ENCODE measurements at regions not wholly inside any gene's neighbourhood (a gene's known extent, or its start where the extent isn't known, plus 50 kb on each side); places are given as distances from the start of the nearest gene placed in this dataset.

- DNase-seq (no peak), ATAC-seq (no peak)
- no peaks in the 10 kb centered on the region for H3K9me3 Mint-ChIP-seq
- H3K36me3 Mint-ChIP-seq (ENCODE audit: insufficient read depth): no peaks in the 10 kb centered on the region
- H3K4me3 Mint-ChIP-seq: no peak overlapping the region
- H3K27me3 Mint-ChIP-seq (ENCODE audit: low read depth): no peaks in the 10 kb centered on the region
- H3K4me1 Mint-ChIP-seq (ENCODE audit: low read depth): peaks cover 58% of the 10 kb centered on the region
Observed at GRCh38 chr22:46062971-46063631, 86.1 kb upstream of the WNT7B start.

GRCh38 chr22:46063846-46064227 is 86.5 kb upstream of the PPARA start:
- Mint-ChIP-seq H3K4me3 (no peak overlapping the region), H3K27me3 (ENCODE audit: low read depth) (no peaks in the 10 kb centered on the region), H3K36me3 (ENCODE audit: insufficient read depth) (no peaks in the 10 kb centered on the region), H3K9me3 (no peaks in the 10 kb centered on the region), H3K4me1 (ENCODE audit: low read depth) (peaks cover 55% of the 10 kb centered on the region)
- ATAC-seq (no peak), DNase-seq (no peak)

GRCh38 chr22:46064228-46064965 is 85.9 kb upstream of the PPARA start:
- Mint-ChIP-seq H3K4me1 (ENCODE audit: low read depth) (peaks cover 59% of the 10 kb centered on the region), H3K9me3 (no peaks in the 10 kb centered on the region), H3K36me3 (ENCODE audit: insufficient read depth) (no peaks in the 10 kb centered on the region), H3K4me3 (no peak overlapping the region), H3K27me3 (ENCODE audit: low read depth) (no peaks in the 10 kb centered on the region)
- ATAC-seq (no peak), DNase-seq (no peak)

- no peak for DNase-seq
- H3K27me3 Mint-ChIP-seq (ENCODE audit: low read depth): no peaks in the 10 kb centered on the region
- no peaks in the 10 kb centered on the region for H3K9me3 Mint-ChIP-seq
- H3K4me3 Mint-ChIP-seq: no peak overlapping the region
- H3K36me3 Mint-ChIP-seq (ENCODE audit: insufficient read depth): no peaks in the 10 kb centered on the region
- no peak for ATAC-seq
- H3K4me1 Mint-ChIP-seq (ENCODE audit: low read depth): peaks cover 63% of the 10 kb centered on the region
Observed at GRCh38 chr22:46064966-46065666, 85.2 kb upstream of the PPARA start.

- ATAC-seq (no peak), DNase-seq (no peak)
- H3K4me3 Mint-ChIP-seq: no peak overlapping the region
- peaks cover 61% of the 10 kb centered on the region for H3K4me1 Mint-ChIP-seq (ENCODE audit: low read depth)
- H3K9me3 Mint-ChIP-seq: no peaks in the 10 kb centered on the region
- H3K27me3 Mint-ChIP-seq (ENCODE audit: low read depth): no peaks in the 10 kb centered on the region
- no peaks in the 10 kb centered on the region for H3K36me3 Mint-ChIP-seq (ENCODE audit: insufficient read depth)
Observed at GRCh38 chr22:46065691-46066454, 84.5 kb upstream of the PPARA start.

- ATAC-seq: no peak
- Mint-ChIP-seq H3K9me3 (no peaks in the 10 kb centered on the region), H3K4me3 (peak overlapping the region; percentile 8), H3K36me3 (ENCODE audit: insufficient read depth) (no peaks in the 10 kb centered on the region), H3K4me1 (ENCODE audit: low read depth) (peaks cover 61% of the 10 kb centered on the region), H3K27me3 (ENCODE audit: low read depth) (no peaks in the 10 kb centered on the region)
- DNase-seq: no peak
Observed at GRCh38 chr22:46066691-46067090, 83.6 kb upstream of the PPARA start.

GRCh38 chr22:46067159-46068111 is 82.9 kb upstream of the PPARA start:
- Mint-ChIP-seq H3K9me3 (no peaks in the 10 kb centered on the region), H3K4me3 (peak overlapping the region; percentile 8), H3K27me3 (ENCODE audit: low read depth) (no peaks in the 10 kb centered on the region), H3K36me3 (ENCODE audit: insufficient read depth) (no peaks in the 10 kb centered on the region), H3K4me1 (ENCODE audit: low read depth) (peaks cover 58% of the 10 kb centered on the region)
- ATAC-seq (no peak), DNase-seq (no peak)

- no peaks in the 10 kb centered on the region for H3K36me3 Mint-ChIP-seq (ENCODE audit: insufficient read depth)
- no peak for DNase-seq
- no peaks in the 10 kb centered on the region for H3K27me3 Mint-ChIP-seq (ENCODE audit: low read depth)
- H3K4me1 Mint-ChIP-seq (ENCODE audit: low read depth): peaks cover 57% of the 10 kb centered on the region
- no peak for ATAC-seq
- no peak overlapping the region for H3K4me3 Mint-ChIP-seq
- no peaks in the 10 kb centered on the region for H3K9me3 Mint-ChIP-seq
Observed at GRCh38 chr22:46068181-46068592, 82.1 kb upstream of the PPARA start.

GRCh38 chr22:46068593-46069491 is 81.5 kb upstream of the PPARA start:
- Mint-ChIP-seq H3K27me3 (ENCODE audit: low read depth) (no peaks in the 10 kb centered on the region), H3K4me3 (peak overlapping the region; percentile 84), H3K4me1 (ENCODE audit: low read depth) (peaks cover 56% of the 10 kb centered on the region), H3K9me3 (no peaks in the 10 kb centered on the region), H3K36me3 (ENCODE audit: insufficient read depth) (no peaks in the 10 kb centered on the region)
- DNase-seq (no peak), ATAC-seq (no peak)

- DNase-seq: no peak
- no peaks in the 10 kb centered on the region for H3K9me3 Mint-ChIP-seq
- H3K36me3 Mint-ChIP-seq (ENCODE audit: insufficient read depth): no peaks in the 10 kb centered on the region
- peaks cover 57% of the 10 kb centered on the region for H3K4me1 Mint-ChIP-seq (ENCODE audit: low read depth)
- H3K27me3 Mint-ChIP-seq (ENCODE audit: low read depth): no peaks in the 10 kb centered on the region
- H3K4me3 Mint-ChIP-seq: peak overlapping the region; percentile 84
- ATAC-seq: no peak
Observed at GRCh38 chr22:46069521-46070214, 80.7 kb upstream of the PPARA start.

- Mint-ChIP-seq H3K4me3 (peak overlapping the region; percentile 84), H3K4me1 (ENCODE audit: low read depth) (peaks cover 57% of the 10 kb centered on the region), H3K27me3 (ENCODE audit: low read depth) (no peaks in the 10 kb centered on the region), H3K36me3 (ENCODE audit: insufficient read depth) (no peaks in the 10 kb centered on the region), H3K9me3 (no peaks in the 10 kb centered on the region)
- DNase-seq: no peak
- peak; percentile 13 to 23 for ATAC-seq
Observed at GRCh38 chr22:46070215-46070802, 80.0 kb upstream of the PPARA start.

- H3K4me3 Mint-ChIP-seq: peak overlapping the region; percentile 84
- no peaks in the 10 kb centered on the region for H3K36me3 Mint-ChIP-seq (ENCODE audit: insufficient read depth)
- ATAC-seq (peak; percentile 56 to 58), DNase-seq (peak; percentile 24)
- no peaks in the 10 kb centered on the region for H3K27me3 Mint-ChIP-seq (ENCODE audit: low read depth)
- no peaks in the 10 kb centered on the region for H3K9me3 Mint-ChIP-seq
- H3K4me1 Mint-ChIP-seq (ENCODE audit: low read depth): peaks cover 56% of the 10 kb centered on the region
Observed at GRCh38 chr22:46070803-46071450, 79.4 kb upstream of the PPARA start.

Data from activated T-cell treated with anti-CD3 and anti-CD28 coated beads, Interleukin-2, amount 50 U/mL, for 4 hours (primary cell).